Mesenchymal stem cell (in vitro differentiated cells and primary cell): ENCODE measurements at regions not wholly inside any gene's neighbourhood (a gene's known extent, or its start where the extent isn't known, plus 50 kb on each side); places are given as distances from the start of the nearest gene placed in this dataset.

Experiments
- DNase-seq: peaks from one replicate; pipeline ENCODE4 v3.0.0-alpha.2; 2013
- H2AFZ ChIP-seq: one replicate; pipeline ENCODE4 v1.6.1; 2013; ENCODE audit warnings: low read depth, mild to moderate bottlenecking, control low read depth, inconsistent platforms, low read length, moderate library complexity
- H2AK5ac ChIP-seq: 2 replicates; pipeline ENCODE4 v1.6.1; 2013; ENCODE audit warnings: low read length, moderate library complexity, mild to moderate bottlenecking, inconsistent platforms; ENCODE audit not compliant: severe bottlenecking
- H2BK120ac ChIP-seq: one replicate; pipeline ENCODE4 v1.6.1; 2013; ENCODE audit warnings: low read depth, mild to moderate bottlenecking, inconsistent platforms, low read length, moderate library complexity
- H2BK12ac ChIP-seq, 2 experiments: one replicate each; pipeline ENCODE4 v1.6.1; 2013; ENCODE audit warnings: inconsistent platforms in 2 of 2, low read length in 2 of 2, mild to moderate bottlenecking in 2 of 2, moderate library complexity in 2 of 2, control low read depth in 1 of 2
- H2BK15ac ChIP-seq: one replicate; pipeline ENCODE4 v1.6.1; 2013; ENCODE audit warnings: mild to moderate bottlenecking, low read depth, inconsistent platforms; ENCODE audit not compliant: poor library complexity, severe bottlenecking
- H2BK5ac ChIP-seq: 2 replicates; pipeline ENCODE4 v1.6.1; 2013; ENCODE audit warnings: low read depth, mild to moderate bottlenecking, low read length, control low read depth, inconsistent platforms; ENCODE audit not compliant: poor library complexity, severe bottlenecking
- H3K14ac ChIP-seq, 2 experiments: one replicate each; pipeline ENCODE4 v1.6.1; 2013; ENCODE audit warnings: inconsistent platforms in 2 of 2, low read length in 2 of 2, control low read depth in 1 of 2, mild to moderate bottlenecking in 1 of 2, moderate library complexity in 1 of 2
- H3K18ac ChIP-seq, 2 experiments: one replicate each; pipeline ENCODE4 v1.6.1; 2013; ENCODE audit warnings: inconsistent platforms in 2 of 2, low read length in 2 of 2, control low read depth in 1 of 2, low read depth in 1 of 2, mild to moderate bottlenecking in 1 of 2
- H3K23ac ChIP-seq, 2 experiments: one replicate each; pipeline ENCODE4 v1.6.1; 2013; ENCODE audit warnings: inconsistent platforms in 2 of 2, low read length in 2 of 2, mild to moderate bottlenecking in 2 of 2, moderate library complexity in 2 of 2, control low read depth in 1 of 2
- H3K27ac ChIP-seq: 2 replicates; pipeline ENCODE4 v1.5.1; 2013; ENCODE audit warnings: mild to moderate bottlenecking, moderate library complexity, low read length, control low read depth, inconsistent platforms; ENCODE audit not compliant: poor library complexity, severe bottlenecking
- H3K27me3 ChIP-seq, 2 experiments: 2 replicates each; pipeline versions ENCODE4 v1.6.1 to v1.7.0; 2013; ENCODE audit warnings: low read length in 2 of 2, mild to moderate bottlenecking in 2 of 2, moderate library complexity in 2 of 2, control low read depth in 1 of 2, inconsistent platforms in 1 of 2; ENCODE audit not compliant: control insufficient read depth in 1 of 2, insufficient read depth in 1 of 2
- H3K36me3 ChIP-seq, 2 experiments: 2 replicates each; pipeline versions ENCODE4 v1.6.1 to v1.7.0; 2013; ENCODE audit warnings: low read length in 2 of 2, control low read depth in 1 of 2, inconsistent platforms in 1 of 2, low read depth in 1 of 2, mild to moderate bottlenecking in 1 of 2; ENCODE audit not compliant: insufficient read depth in 2 of 2, control insufficient read depth in 1 of 2
- H3K4ac ChIP-seq, 2 experiments: one replicate each; pipeline ENCODE4 v1.6.1; 2013; ENCODE audit warnings: inconsistent platforms in 2 of 2, low read length in 2 of 2, mild to moderate bottlenecking in 2 of 2, moderate library complexity in 2 of 2, control low read depth in 1 of 2, low read depth in 1 of 2
- H3K4me1 ChIP-seq: 2 replicates; pipeline ENCODE4 v1.6.1; 2013; ENCODE audit warnings: low read depth, low read length, control low read depth; ENCODE audit not compliant: control insufficient read depth, insufficient read depth
- H3K4me2 ChIP-seq: 2 replicates; pipeline ENCODE4 v1.6.1; 2013; ENCODE audit warnings: low read length, mild to moderate bottlenecking, inconsistent platforms; ENCODE audit not compliant: poor library complexity, severe bottlenecking
- H3K4me3 ChIP-seq, 2 experiments: 2 replicates each; pipeline versions ENCODE4 v1.5.1 to v1.7.0; 2013; ENCODE audit warnings: low read length in 2 of 2, mild to moderate bottlenecking in 2 of 2, control low read depth in 1 of 2, low read depth in 1 of 2; ENCODE audit not compliant: insufficient read depth in 1 of 2
- H3K79me1 ChIP-seq: replicated peaks from 2 replicates; pipeline ENCODE4 v1.6.1; 2013; ENCODE audit warnings: mild to moderate bottlenecking, control low read depth, low read length, inconsistent platforms; ENCODE audit not compliant: poor library complexity, severe bottlenecking
- H3K9ac ChIP-seq: 2 replicates; pipeline ENCODE4 v1.7.0; 2013; ENCODE audit warnings: mild to moderate bottlenecking, low read length, moderate library complexity
- H3K9me3 ChIP-seq: 2 replicates; pipeline ENCODE4 v1.7.0; 2013; ENCODE audit warnings: mild to moderate bottlenecking, low read length; ENCODE audit not compliant: control insufficient read depth
- H4K8ac ChIP-seq: one replicate; pipeline ENCODE4 v1.6.1; 2013; ENCODE audit warnings: inconsistent platforms, mild to moderate bottlenecking, low read length, moderate library complexity
- H4K91ac ChIP-seq: one replicate; pipeline ENCODE4 v1.6.1; 2013; ENCODE audit warnings: mild to moderate bottlenecking, low read length, inconsistent platforms
- WGBS: methylation state at CpG from one replicate; pipeline ENCODE4 v1.1.7; 2013; ENCODE audit warnings: mixed read lengths; 5-methylcytosine and 5-hydroxymethylcytosine counted together

DNA sequence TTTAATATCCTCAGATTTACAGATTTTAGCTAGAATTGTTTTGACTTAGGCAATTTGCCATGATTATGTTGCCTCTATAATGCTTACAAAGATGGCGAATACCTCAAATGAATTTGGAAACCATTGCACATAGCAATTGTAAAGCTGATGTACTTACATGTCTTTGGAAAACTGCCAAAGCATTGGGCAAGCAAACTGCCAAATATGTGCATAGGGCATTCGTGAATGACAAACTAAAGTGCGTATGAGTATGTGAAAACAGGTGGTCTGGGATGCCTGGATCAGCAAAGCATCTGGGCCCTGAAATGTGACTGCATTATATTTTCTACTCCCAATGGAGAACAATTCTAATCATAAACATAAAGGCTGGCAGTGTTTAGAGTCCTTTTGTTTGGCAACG lies 445.3 kb upstream of the ROBO1 start:
- no peak overlapping the region for H2BK12ac ChIP-seq
- no peak overlapping the region for H2BK5ac ChIP-seq
- H3K4me1 ChIP-seq, result no peaks in the 10 kb centered on the region
- H3K4ac ChIP-seq, result no peak overlapping the region
- no peak overlapping the region for H3K9ac ChIP-seq
- no peak overlapping the region for H2BK120ac ChIP-seq
- H3K23ac ChIP-seq, result no peak overlapping the region
- peaks cover 6% of the 10 kb centered on the region for H3K9me3 ChIP-seq
- no peak overlapping the region for H3K27ac ChIP-seq
- H3K79me1 ChIP-seq, result no peaks in the 10 kb centered on the region
- DNase-seq, result no peak
- H3K27me3 ChIP-seq, result no peaks in the 10 kb centered on the region
- H2BK15ac ChIP-seq, result no peak overlapping the region
- no peak overlapping the region for H2AFZ ChIP-seq
- no peak overlapping the region for H3K18ac ChIP-seq
- no peak overlapping the region for H2AK5ac ChIP-seq
- H3K14ac ChIP-seq, result no peak overlapping the region
- 90% methylated on average over 3 of the region's 4 CpGs for WGBS
- H3K36me3 ChIP-seq, result no peaks in the 10 kb centered on the region
- no peak overlapping the region for H3K4me3 ChIP-seq
- H4K91ac ChIP-seq, result no peak overlapping the region
- no peak overlapping the region for H3K4me2 ChIP-seq
- no peak overlapping the region for H4K8ac ChIP-seq

DNA sequence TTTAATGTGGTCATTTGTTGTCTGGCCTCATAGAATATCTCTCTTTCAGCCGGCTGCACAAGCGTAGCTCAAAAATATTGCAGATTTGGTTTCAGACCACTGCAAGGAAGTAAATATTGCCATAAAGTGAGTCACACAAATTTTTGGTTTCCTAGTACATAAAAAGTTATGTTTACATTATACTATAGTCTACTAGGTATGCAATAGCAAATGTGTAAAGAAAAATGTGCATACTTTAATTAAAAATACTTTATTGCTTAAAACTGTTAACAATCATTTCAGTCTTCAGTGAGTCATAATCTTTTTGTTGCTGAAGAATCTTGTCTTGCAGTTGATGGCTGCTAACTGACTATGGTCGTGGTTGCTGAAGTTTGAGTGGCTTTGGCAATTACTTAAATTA lies 425.1 kb upstream of the ROBO1 start:
- whole genome bisulfite sequencing, result 75% methylated on average over 1 of the region's 3 CpGs

DNA sequence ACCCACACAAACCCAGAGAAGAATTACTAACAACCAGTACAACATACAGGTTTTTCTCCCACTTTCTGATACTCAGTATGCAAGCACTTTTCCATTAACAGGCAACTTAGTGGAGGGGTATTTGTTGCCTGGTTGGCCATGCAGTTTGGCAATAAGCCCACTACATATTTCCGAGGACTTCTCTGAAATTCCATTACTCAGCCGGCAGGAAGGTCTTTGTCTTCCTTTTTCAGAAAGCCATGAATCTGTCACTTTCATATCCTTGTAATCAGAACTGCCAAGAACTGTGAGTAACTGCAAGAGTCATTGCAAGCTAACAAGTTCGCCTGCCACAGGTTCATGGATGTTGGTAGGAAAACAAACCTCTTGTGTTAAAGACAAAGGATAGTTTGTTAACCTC lies 422.3 kb upstream of the ROBO1 start:
- H3K27me3 ChIP-seq, result no peaks in the 10 kb centered on the region
- no peaks in the 10 kb centered on the region for H3K36me3 ChIP-seq
- H3K4ac ChIP-seq, result no peak overlapping the region
- no peak overlapping the region for H4K8ac ChIP-seq
- no peaks in the 10 kb centered on the region for H3K9me3 ChIP-seq
- H3K14ac ChIP-seq, result no peak overlapping the region
- H3K23ac ChIP-seq, result no peak overlapping the region
- no peak overlapping the region for H3K4me3 ChIP-seq
- 0% methylated on average over 2 of the region's 3 CpGs for WGBS
- no peak overlapping the region for H3K18ac ChIP-seq
- H3K79me1 ChIP-seq, result no peaks in the 10 kb centered on the region
- H4K91ac ChIP-seq, result no peak overlapping the region
- H2BK5ac ChIP-seq, result no peak overlapping the region
- H3K4me2 ChIP-seq, result peak overlapping the region; percentile 16
- H2BK120ac ChIP-seq, result no peak overlapping the region
- H3K4me1 ChIP-seq, result no peaks in the 10 kb centered on the region
- no peak overlapping the region for H2BK15ac ChIP-seq
- H2AFZ ChIP-seq, result no peak overlapping the region
- no peak overlapping the region for H2BK12ac ChIP-seq
- H3K27ac ChIP-seq, result peak overlapping the region; percentile 59
- no peak overlapping the region for H2AK5ac ChIP-seq
- peak; percentile 68 for DNase-seq
- peak overlapping the region; percentile 53 for H3K9ac ChIP-seq

More for the DNA sequence above, 425.1 kb upstream of the ROBO1 start:
- Histone ChIP-seq H3K27ac (no peak overlapping the region), H3K9me3 (no peaks in the 10 kb centered on the region), H3K4me1 (no peaks in the 10 kb centered on the region), H2BK12ac (no peak overlapping the region), H3K4me3 (no peak overlapping the region), H3K14ac (no peak overlapping the region), H4K91ac (no peak overlapping the region), H3K23ac (no peak overlapping the region), H3K4me2 (no peak overlapping the region), H2AFZ (no peak overlapping the region), H3K9ac (no peak overlapping the region), H2BK5ac (no peak overlapping the region), H2AK5ac (no peak overlapping the region), H3K36me3 (no peaks in the 10 kb centered on the region), H3K79me1 (no peaks in the 10 kb centered on the region), H3K18ac (no peak overlapping the region), H3K4ac (no peak overlapping the region), H3K27me3 (no peaks in the 10 kb centered on the region), H2BK15ac (no peak overlapping the region), H4K8ac (no peak overlapping the region), H2BK120ac (no peak overlapping the region)
- DNase-seq, result peak; percentile 3

DNA sequence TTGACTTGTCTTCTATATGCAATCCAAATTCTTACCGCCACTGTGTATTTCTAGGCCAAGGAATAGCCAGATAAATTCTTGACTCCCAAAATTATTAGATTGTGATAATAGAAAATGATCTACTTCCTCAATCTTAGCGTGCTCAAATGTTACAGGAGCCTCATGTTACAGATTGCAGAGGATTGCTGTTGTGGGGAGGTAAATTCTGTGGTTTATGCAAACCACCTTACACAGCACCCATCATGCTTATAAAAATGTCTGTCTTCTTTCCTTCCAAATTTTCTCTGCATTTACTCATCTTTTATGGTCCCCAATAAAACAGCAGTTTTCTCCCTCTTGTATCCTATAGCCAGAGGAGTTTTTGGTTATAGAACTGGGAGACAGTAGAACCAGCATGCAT lies 420.2 kb upstream of the ROBO1 start:
- H3K4me3 ChIP-seq, result no peak overlapping the region
- no peaks in the 10 kb centered on the region for H3K9me3 ChIP-seq
- no peak for DNase-seq
- H2AFZ ChIP-seq, result no peak overlapping the region
- no CpG with 5 or more reads among the region's 2 CpGs for whole genome bisulfite sequencing
- no peak overlapping the region for H4K8ac ChIP-seq
- H3K27me3 ChIP-seq, result no peaks in the 10 kb centered on the region
- H3K27ac ChIP-seq, result no peak overlapping the region
- no peak overlapping the region for H3K18ac ChIP-seq
- no peak overlapping the region for H3K23ac ChIP-seq
- no peak overlapping the region for H2BK120ac ChIP-seq
- no peak overlapping the region for H2BK5ac ChIP-seq
- no peaks in the 10 kb centered on the region for H3K79me1 ChIP-seq
- H3K4me2 ChIP-seq, result no peak overlapping the region
- no peaks in the 10 kb centered on the region for H3K4me1 ChIP-seq
- H2AK5ac ChIP-seq, result no peak overlapping the region
- H3K4ac ChIP-seq, result no peak overlapping the region
- no peak overlapping the region for H2BK15ac ChIP-seq
- H4K91ac ChIP-seq, result no peak overlapping the region
- no peak overlapping the region for H3K14ac ChIP-seq
- no peak overlapping the region for H3K9ac ChIP-seq
- no peaks in the 10 kb centered on the region for H3K36me3 ChIP-seq
- H2BK12ac ChIP-seq, result no peak overlapping the region
